Stimulated activated CD8-positive, alpha-beta memory T cell treated with anti-CD3 and anti-CD28 coated beads, Interleukin-15, amount 100 ng/mL, for 1 hour (primary cell): ENCODE measurements at regions not wholly inside any gene's neighbourhood (a gene's known extent, or its start where the extent isn't known, plus 50 kb on each side); places are given as distances from the start of the nearest gene placed in this dataset.

Experiments used
- DNase-seq: peaks from one replicate; pipeline ENCODE4 v3.0.0-alpha.2; 2020; ENCODE audit warnings: low read depth

- no peak for DNase-seq
Measured at GRCh38 chr10:129106314-129106713, 360.7 kb upstream of the MGMT start.

DNA sequence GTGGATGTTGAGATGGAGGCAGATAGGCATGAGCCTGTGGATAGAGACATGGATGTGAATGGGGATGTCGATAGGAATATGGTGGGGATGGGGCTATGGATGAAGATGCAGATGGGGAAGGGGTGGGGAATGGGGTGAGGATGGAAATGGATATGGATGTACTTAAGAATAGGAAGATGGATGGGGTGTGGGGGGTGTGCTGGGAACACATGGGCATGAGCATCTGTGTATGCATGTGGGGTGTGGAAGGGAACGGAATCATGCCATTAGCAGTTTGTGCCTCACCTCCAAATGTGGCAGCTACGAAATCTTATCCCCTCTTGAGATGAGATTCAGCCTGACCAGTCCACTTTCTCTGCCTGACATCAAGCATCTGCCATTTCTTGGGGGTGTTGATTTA, 359.5 kb upstream of the MGMT start:
- no peak for DNase-seq

DNA sequence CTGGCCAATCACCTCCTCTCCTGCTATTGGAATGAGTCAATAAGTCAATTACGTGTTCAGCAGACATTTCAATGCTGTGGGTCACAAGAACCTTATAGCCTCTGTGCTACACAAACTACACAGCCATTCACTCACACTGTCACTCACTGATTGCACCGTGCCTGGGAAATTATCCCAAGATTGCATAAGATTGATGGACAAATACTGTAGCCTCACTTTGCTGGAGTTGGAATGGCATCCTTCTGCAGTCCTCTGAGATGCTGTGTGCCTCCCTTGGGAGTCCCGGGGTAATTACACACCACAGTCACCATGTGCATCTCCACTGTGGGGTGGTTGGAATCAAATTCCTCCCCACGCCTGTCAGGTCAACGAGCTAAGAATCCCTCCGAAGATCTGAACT, 358.7 kb upstream of the MGMT start:
- no peak for DNase-seq

GRCh38 chr10:129108994-129109393, 358.0 kb upstream of the MGMT start:
- no peak for DNase-seq

DNA sequence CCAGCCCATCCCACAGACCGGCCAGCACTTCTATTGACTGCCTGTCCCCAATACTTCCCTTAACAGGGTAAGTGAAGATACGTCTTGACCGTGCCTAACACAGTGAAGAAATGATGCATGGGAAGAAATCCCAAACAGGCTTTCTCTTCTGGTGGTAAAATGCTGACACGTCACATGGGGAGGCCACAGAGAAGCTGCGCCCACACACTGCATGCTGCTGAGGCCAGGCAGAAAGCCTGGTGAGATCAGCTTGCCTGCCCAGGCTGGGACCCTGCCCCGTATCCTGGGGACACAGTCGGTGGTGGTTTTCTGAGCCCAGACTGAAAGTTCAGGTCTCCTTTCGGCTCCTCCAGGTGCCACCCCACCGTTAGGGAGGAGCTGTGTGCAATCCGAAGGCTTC, 356.3 kb upstream of the MGMT start:
- no peak for DNase-seq

DNA sequence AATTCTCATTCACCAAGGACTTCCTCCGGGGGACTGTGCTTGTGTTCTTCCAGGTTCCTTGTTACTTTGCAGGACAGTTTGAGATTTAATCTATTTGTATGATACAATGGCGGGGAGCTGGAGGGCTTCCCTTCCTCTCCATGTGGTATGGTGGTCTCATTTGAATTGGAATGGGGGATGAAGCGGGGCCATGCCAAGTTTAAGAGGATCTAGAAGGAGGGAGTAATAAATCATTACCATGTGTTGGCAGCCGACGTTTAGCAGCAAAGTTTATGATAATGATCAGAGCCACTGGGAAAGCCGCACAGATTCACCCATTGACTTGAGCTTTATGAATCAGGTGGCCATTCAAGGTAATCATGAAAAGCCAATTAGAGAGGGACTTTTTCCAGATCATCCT, 355.1 kb upstream of the MGMT start:
- no peak for DNase-seq

GRCh38 chr10:129114588-129114987, 352.5 kb upstream of the MGMT start:
- no peak for DNase-seq

DNA sequence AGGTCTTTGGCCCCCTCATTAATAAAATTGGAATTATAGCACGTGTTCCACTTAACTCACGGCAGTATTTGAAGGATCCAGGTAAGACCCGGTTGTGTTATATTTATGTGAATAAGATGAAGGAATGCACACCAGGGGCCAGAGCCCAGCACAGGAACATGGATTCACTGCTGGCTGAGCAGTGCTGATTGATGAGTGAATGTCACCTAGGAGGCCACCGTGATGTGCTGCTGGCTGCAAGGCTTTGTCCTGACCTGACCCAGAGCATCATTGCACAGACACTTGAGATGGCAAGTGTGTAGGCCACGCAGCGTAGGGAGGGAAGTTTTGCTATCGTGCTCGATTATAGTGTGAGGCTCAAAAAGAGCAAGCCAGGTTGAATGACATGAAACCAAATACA, 350.7 kb upstream of the MGMT start:
- no peak for DNase-seq

DNA sequence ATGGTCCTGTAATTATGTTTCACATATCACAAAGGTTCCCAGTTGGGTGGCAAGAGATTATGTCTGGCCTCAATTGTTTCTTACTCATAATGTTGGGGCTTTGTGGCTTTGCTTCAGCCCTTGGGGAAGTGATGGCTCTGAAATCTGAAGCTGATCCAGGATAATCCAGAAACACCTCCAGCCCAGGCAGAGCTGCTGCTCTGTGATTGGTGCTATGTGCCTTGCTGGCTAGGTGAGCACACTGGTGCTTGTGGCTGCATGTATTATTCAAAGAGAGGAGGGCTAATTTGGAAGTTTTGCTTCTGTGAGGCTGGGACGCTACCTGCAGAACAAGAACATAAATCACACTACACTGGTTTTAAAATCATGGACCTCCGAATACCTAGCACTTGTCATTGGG, 346.6 kb upstream of the MGMT start:
- no peak for DNase-seq

DNA sequence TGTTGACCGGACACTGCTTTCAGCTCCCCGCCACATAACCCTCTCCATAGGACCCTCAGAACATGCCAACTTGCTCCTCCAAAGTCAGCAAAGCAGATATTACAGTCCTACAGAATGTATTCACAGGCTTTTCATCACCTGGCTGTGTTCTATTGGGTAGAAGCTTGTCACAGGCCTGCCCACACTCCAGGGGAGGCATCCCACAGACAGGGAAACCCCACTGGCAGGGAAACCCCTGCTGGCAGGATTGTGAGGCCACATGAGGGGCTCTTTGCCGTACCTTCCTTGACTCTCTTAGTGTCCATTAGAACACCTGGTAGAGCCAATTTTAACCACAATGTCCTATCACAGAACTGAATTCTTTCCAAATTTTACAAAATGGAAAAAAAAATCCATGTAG, 344.2 kb upstream of the MGMT start:
- no peak for DNase-seq

DNA sequence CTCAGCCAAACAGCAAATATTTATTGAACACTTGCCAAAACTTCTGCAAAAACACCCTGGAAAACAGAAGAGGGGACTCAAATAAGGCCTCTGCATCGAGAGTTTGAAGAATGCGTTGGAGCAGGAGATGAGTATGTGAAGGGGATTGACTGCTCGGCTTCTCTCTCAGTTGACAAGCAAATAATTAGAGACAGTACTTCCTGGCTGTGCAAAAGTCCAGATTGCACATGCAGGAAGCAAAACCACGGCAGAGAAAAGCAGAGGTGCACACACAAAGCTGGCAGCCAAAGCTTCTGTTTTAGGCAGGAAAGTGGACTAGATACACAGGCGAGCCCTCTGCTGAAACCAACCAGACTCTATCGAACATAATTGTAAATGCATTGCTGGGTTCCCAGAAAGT, 343.6 kb upstream of the MGMT start:
- no peak for DNase-seq

DNA sequence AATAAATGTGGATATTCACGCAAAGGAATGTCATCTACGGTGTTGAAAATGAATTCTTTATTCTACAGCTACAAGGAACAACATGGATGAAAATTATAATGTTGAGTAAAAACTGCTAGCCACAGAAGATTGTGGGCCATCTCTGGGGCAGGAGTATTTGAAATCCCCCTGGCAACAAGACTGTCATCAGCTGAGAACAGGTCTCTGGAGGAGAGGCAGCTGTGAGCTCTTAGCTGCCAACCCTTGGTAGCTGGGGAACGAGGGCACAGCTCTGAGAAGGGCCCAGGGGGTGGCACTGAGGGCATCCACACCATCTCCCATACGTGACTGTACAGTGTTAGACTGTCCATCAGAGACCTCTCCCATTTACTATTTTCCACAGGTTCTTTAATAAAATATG, 340.1 kb upstream of the MGMT start:
- no peak for DNase-seq

GRCh38 chr10:129131457-129132132, 335.4 kb upstream of the MGMT start:
- no peak for DNase-seq

DNA sequence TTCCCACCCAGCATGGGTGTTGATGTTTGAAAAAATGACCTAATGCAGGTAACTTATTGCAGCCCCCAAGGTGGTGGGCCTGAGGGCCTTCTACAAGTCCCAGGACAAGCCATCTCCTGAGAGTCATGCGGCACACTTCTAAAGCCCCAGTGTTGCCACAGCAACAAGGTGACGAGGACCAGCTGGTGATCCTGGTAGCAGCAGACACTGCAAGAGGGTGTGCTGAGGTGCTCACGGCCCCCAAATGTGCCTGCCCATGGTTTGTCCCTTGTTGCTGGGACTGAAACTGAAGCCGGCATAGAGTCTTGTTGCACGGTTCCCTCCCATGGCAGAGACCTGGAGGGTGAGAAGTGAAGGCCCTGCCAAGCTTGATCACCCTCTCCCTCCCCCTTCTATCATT, 333.2 kb upstream of the MGMT start:
- no peak for DNase-seq

- DNase-seq = no peak
Measured at GRCh38 chr10:129134371-129134770, 332.7 kb upstream of the MGMT start.

- no peak for DNase-seq
Measured at GRCh38 chr10:129135624-129136023, 331.4 kb upstream of the MGMT start.

- DNase-seq = no peak
Measured at GRCh38 chr10:129136074-129136473, 331.0 kb upstream of the MGMT start.

DNA sequence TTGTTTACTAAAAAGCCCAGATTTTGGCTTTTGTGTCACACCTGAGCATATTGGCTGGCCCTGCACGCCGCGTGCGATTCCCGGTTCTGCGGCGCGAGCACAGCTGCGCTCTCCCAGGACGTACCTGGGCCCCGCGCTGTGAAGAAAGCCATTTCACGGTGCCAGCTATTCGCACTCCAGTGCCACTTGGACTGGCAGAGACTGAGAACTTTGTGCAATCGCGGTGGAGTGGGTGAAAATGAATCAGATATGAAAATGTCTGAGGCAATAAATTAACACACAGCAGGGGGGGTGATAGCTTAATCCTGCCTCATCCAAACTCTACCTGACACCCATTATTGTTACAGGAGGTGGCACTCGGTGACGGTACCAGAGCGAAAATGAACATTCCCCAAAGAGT, 330.1 kb upstream of the MGMT start:
- no peak for DNase-seq

GRCh38 chr10:129140921-129141885, 325.8 kb upstream of the MGMT start:
- DNase-seq = no peak

GRCh38 chr10:129151281-129151680, 315.8 kb upstream of the MGMT start:
- DNase-seq = no peak

DNA sequence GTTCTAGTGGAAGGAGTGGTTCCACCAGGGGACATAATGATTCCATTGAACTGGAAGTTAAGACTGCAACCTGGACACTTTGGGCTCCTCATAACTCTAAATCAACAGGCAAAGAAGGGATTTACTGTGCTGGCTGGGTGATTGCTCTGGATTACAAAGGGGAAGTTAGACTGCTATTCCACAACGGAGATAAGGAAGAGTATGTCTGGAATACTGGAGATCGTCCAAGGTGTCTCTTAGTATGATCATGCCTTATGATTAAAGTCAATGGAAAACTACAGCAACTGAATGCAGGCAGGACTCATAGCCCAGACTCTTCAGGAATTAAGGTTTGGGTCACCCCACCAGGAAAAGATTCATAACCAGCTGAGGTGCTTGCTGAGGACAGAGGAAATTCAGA, 310.6 kb upstream of the MGMT start:
- DNase-seq = no peak

GRCh38 chr10:129157185-129157584, 309.9 kb upstream of the MGMT start:
- DNase-seq = no peak

- DNase-seq = no peak
Measured at GRCh38 chr10:129161150-129161549, 305.9 kb upstream of the MGMT start.

DNA sequence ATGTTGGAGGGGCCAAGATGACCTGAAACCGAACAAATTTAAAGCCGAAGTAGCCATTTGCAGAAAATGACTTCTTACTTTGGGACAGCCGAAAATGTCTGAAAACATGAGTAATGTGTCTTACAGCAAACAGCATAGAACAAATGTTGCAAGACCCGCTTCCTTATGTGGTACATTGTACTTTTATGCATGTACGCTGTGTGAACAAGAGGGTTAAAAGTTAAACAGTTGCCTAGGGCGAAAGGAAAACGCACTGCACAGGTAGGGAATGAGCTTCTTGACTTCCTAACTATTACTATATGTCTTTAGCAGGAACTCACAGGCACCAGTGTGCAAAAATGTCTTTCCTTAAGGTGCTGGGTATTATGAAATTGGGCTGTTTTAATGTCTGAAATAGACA, 303.5 kb upstream of the MGMT start:
- no peak for DNase-seq
